GM18951 (cell line): ENCODE measurements at regions not wholly inside any gene's neighbourhood (a gene's known extent, or its start where the extent isn't known, plus 50 kb on each side); places are given as distances from the start of the nearest gene placed in this dataset.

Source experiments
- POLR2A ChIP-seq: IDR thresholded peaks from 4 replicates; pipeline ENCODE4 v1.6.1; 2011; ENCODE audit warnings: mild to moderate bottlenecking; ENCODE audit not compliant: insufficient read length, insufficient read depth; ENCODE audit errors: extremely low read depth
- in situ Hi-C: fragments of 300-500 bp; cut with MboI; formaldehyde crosslinking; loops from one replicate; pipeline ENCODE4 v1.12.0; 2022; ENCODE audit warnings: low sequenced_read_pairs, mixed read lengths, inconsistent platforms; ENCODE audit not compliant: unreplicated experiment

DNA sequence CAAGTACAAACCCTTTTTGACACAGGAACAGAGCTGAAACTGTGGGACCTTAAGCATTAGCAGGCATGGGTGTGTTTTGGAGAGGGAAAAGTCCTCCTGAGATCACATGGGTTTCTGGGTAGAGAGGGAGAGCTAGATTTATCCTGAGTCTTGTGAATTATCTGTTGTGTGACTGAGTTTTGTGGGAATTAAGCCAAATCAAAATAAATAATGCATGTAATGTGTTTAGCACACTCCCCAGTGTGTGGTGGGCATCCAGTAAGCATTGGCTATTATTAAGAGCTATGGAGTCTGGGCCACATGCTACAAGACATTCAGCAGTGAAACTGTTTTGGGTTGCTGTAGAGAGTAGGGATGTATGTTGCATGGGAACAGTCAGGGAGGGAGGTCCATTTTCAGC lies 75.3 kb upstream of the JAG1 start:
- no peak for TF ChIP-seq POLR2A
- in situ Hi-C loops = no loop called here

DNA sequence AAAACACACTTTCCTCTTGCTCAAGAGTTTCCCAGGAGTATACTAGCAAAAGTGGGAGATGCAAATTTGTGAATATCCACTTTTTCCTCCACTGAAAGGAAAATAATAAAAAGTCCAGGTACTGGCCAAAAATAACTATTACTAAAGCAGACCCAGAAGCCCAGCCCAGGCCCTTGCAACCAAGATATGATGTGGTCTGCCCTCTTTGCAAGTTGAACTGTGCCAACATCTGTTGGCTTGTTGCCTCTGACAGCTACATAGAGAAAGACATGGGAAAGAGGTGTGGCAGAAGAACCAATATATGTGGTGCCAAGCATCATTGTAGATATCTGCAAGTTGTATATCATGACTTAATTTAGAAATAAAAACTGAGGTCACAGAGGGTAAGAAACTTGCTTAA lies 78.4 kb upstream of the JAG1 start:
- in situ Hi-C loops = no loop called here
- TF ChIP-seq POLR2A = no peak

DNA sequence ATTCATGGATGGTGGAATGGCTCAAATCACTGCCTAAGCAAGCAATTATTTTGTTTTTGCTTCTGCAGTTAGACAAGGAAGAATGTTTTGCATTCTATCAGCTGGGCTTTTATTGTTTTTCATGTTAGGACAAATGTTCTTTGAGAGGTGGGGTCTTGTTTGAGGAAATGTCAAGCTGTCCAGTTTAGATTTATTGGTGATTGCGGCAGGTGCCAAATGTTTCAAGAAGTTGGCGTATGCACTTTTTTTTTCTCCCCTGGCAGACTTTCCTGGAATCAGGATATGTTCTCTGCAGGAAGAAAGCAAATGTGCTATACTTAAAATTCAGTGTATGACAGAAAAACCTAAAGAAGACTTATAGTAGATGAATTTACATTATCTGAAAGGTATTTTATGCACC lies 81.0 kb upstream of the JAG1 start:
- in situ Hi-C loops = no loop called here
- no peak for TF ChIP-seq POLR2A

DNA sequence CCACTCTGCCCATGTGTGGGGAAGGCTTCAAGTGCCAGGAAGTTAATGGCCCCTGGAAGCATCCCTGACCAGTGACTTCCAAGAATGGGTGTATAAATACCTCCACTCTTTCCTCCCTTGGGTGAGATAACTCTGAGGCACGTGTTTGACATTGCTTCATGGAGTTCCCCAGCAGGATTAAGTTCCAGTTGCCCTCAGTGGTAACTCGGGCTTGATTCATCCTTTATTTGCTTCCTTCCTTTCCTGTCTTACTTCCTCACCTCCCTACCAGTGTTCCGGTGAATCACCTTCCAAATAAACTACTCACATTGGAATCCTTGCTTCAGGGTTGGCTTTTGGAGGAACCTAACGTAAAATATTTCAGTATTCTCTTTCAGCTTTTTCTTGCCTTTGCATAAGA lies 84.6 kb upstream of the JAG1 start:
- TF ChIP-seq POLR2A = no peak
- in situ Hi-C loops = no loop called here

DNA sequence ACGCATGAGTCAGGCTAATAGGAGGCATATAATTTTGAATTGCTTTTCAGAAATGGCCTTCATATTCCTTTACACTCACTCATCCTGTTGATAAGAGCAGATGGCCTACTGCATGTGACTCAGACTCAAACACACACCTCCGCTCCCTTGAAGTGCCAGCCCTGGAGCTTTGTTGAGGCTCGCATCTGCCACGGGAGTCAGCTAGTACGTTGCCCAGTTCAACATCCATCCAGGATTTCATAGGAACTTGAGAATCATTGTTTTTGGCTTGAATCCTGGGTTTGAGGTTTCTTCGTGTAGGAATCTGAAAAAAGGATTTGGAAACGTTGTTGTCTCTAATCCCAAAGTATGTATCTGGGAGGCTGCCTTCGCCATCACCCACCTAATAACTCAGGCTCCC lies 87.4 kb upstream of the JAG1 start:
- in situ Hi-C loops = no loop called here
- no peak for TF ChIP-seq POLR2A

DNA sequence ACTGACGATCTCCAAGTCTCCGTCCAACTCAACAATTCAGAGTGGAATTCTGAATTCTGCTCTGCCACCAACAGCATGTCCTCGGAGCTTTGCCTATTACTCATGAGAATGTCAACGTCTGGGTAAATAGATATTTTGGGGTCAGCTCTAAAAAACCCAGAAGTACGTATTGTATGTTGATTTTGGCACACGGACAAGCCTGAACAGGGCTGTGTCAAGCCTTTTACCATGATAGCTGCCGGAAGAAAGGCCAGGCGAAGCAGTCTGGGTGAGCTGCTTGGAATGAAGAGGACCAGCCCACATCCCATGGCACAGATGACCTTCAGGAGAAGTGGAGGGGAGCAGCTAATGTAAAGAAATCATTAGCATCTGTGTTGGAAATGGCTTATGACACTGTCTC lies 88.0 kb upstream of the JAG1 start:
- no peak for TF ChIP-seq POLR2A
- in situ Hi-C loops = no loop called here

DNA sequence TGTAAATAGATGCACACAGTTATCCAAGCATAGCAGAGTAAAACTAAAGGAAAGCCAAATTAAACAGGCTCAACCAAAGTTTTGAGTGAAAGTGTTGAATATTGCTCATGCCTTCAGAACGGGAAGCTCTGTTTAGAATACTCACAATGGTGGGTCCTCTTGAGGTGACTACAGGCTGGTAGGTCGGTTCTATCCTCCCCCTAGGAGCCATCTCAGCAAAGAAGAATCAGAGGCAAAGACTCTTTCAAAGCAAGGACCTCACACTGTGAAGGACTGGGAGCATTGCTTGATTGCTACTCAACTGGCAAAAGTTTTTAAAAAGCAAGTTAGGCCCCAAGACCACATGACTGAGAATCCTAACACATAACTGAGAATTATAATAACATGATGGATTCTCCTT lies 88.4 kb upstream of the JAG1 start:
- TF ChIP-seq POLR2A = no peak
- in situ Hi-C loops = no loop called here

DNA sequence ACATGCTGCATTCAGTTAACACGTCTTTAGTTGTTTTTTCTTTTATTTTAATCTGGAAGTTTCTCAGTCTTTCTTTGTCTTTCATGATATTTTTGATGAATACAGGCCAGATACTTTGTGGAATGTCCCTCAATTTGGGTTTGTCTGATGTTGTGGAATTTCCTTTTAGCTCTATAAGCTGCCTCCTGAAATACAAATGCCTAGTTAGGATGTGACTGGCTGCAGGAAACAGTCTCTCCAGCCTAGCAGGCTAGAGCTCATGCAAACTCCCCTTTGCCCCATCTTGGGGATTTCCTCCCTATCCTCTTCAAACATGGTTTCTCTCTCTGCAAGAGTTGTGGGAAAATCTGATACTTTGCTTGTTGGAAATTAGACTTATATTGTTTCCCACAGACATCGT lies 89.3 kb upstream of the JAG1 start:
- in situ Hi-C loops = no loop called here
- TF ChIP-seq POLR2A = no peak

DNA sequence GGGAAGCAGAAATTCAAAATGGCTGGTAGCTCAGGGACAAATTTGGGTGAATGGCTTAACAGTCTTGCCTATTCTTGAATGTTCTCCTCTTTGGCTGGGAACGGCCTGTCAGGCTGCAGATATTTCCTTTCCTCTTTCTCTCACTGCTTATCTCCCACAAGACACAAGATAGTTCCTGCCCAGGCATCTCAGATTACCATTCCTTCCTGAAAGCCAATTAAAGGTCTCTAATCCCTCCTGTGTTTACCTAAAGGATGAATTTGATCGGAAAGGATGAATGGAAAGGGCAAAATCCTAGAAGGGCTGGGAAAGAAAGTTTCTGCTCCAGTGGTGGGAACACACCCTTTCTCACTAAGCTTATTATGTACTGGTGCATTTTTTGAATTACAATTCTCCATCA lies 95.9 kb upstream of the JAG1 start:
- in situ Hi-C loops = no loop called here
- no peak for TF ChIP-seq POLR2A

DNA sequence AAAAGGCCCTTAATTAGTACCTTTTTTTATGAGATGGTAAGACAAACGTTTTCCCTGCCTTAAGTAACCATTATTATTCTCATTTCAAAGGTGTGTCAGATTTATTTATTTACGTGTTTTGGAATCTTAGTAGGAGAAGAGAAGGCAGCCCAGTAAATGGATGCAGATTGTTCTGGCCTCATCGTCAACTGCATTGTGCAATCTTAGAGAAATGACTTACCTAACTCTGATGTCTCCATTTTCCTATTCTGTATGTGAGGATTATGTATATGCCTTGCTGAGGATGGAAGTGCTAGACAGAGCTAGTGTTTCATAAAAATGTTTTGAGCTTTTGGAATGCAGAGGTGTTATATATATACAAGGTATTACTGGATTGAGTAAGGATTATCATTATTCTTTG lies 97.0 kb upstream of the JAG1 start:
- in situ Hi-C loops = no loop called here
- TF ChIP-seq POLR2A = no peak

DNA sequence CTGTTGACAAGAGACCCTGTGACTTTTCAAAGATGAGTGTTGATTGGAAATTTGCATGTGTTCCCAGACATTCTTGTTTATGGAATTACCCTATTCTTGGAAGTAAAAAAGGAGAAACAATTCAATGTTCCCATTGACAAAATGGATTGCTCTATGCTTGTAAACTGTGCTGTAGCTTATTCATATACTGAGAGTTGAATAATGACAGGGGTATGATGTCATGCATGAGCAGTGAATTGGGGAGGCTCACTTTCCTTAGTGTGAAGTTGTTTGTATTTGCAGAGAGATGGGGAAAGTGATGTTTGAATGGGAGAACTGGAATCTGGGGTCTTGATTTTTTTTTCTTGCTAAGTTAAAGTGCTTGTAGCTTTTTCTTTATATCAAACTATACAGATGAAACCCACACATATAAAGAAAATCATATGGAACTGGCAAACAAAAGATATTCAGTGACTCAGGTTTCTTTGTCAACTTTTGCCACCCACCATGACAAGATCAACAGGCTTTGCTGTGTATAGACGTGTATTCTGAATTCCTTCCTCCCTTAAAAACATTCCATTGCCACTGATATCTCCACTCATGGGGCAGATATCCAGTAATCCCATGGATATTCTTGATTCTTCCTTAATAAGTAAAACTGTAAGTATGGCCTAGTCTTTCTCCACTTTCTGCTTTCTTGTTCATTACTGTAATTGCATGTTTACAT lies 97.8 kb upstream of the JAG1 start:
- no peak for TF ChIP-seq POLR2A
- in situ Hi-C loops = no loop called here

DNA sequence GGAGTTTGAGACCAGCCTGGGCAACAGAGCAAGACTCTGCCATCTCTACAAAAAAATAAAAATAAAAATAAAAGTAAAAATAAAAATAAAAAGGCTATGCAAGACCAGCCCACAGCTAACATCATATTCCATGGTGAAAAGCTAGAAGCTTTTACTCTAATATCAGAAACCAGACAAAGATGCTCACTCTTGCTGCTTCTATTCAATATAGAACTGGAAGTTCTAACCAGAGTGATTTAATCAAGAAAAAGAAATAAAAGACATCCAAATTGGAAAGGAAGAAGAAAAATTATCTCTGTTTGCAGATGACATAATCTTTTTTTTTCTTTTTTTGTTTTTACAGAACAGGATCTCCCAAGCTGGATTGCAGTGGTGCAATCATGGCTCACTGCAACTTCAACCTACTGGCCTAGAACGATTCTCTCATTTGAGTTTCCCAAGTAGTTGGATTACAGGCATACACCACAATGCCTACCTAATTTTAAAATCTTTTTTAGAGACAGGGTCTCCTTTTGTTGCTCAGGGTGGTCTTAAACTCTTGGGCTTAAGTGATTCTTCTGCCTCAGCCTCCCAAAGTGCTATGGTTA lies 100.7 kb upstream of the JAG1 start:
- in situ Hi-C loops = no loop called here

DNA sequence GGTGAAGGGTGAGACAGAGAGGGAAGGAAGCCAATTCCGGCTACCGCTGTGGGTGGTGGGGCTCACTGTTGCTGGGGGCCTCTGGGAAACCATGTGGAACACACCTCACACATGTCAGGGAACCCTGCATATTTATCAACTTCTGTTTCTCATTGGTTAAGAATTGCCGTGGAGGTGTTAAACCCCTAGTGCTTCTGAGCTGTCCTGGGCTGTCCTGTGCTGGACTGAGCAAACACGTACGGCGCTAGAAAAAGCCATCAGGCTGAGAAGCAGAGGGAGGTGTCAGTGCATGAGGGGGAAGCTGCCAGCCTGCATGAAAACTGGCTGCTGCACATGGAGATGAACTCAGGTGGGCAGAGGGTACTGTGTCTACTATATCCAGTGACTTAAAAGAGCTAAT lies 103.9 kb upstream of the JAG1 start:
- no peak for TF ChIP-seq POLR2A
- in situ Hi-C loops = no loop called here

More for the DNA sequence above, 100.7 kb upstream of the JAG1 start:
- TF ChIP-seq POLR2A = no peak

DNA sequence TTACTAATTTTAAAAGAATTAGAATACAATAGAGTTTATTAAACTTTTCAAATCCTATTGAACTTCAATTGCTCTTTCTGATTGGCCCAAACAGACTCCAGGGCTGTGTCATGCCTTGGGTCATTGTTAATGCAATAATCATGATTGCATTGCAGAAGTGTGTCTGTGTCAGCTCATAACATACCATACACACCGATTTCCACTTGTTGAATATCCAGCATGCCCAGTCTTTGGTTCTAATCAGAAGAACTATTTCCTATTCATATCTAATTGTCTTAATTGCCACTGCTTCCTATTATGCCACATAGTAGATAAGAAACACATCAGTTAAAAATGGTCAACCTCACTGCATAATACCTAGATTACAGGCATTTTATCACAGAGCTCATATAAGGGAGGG lies 106.1 kb upstream of the JAG1 start:
- no peak for TF ChIP-seq POLR2A
- in situ Hi-C loops = no loop called here
